CD4-positive, CD25-positive, alpha-beta regulatory T cell (primary cell): ENCODE measurements at regions not wholly inside any gene's neighbourhood (a gene's known extent, or its start where the extent isn't known, plus 50 kb on each side); places are given as distances from the start of the nearest gene placed in this dataset.

Experiments used
- ATAC-seq, 2 donors: fragments of 150-1000 bp; cut with Tn5 transposase; one replicate each; pipeline ENCODE4 v1.10.0; 2021; ENCODE audit warnings: low read depth in 2 of 2, moderate number of reproducible peaks in 2 of 2, moderate library complexity in 1 of 2
- DNase-seq, 3 donors: peaks; one replicate each; pipeline versions ENCODE4 v3.0.0 to v3.0.0-alpha.2; 2012 to 2022; ENCODE audit warnings: mixed read lengths in 1 of 3
- H3K27ac ChIP-seq: one replicate; pipeline ENCODE4 v1.7.0; 2013; ENCODE audit warnings: mild to moderate bottlenecking, low read length; ENCODE audit not compliant: insufficient read depth, poor library complexity, severe bottlenecking
- H3K27me3 ChIP-seq: one replicate; pipeline ENCODE4 v1.7.0; 2013; ENCODE audit warnings: low read length; ENCODE audit not compliant: control insufficient read depth, insufficient read depth
- H3K36me3 ChIP-seq: one replicate; pipeline ENCODE4 v1.7.0; 2013; ENCODE audit warnings: mild to moderate bottlenecking, low read length, moderate library complexity; ENCODE audit not compliant: control insufficient read depth, insufficient read depth
- H3K4me1 ChIP-seq: 2 replicates; pipeline ENCODE4 v1.7.0; 2013; ENCODE audit warnings: mild to moderate bottlenecking, low read length; ENCODE audit not compliant: insufficient read depth, control insufficient read depth, poor library complexity, severe bottlenecking
- H3K4me3 ChIP-seq: one replicate; pipeline ENCODE4 v1.7.0; 2013; ENCODE audit warnings: low read depth, mild to moderate bottlenecking, low read length, moderate library complexity
- H3K9me3 ChIP-seq, 2 experiments: 1 replicate in 1 of 2; 2 replicates in 1 of 2; pipeline ENCODE4 v1.7.0; 2013; ENCODE audit warnings: low read length in 2 of 2, mild to moderate bottlenecking in 1 of 2, moderate library complexity in 1 of 2; ENCODE audit not compliant: control insufficient read depth in 2 of 2
- H3K27ac Mint-ChIP-seq, 3 donors: one replicate each; pipeline ENCODE4 v1.8.0; 2020 to 2022; ENCODE audit warnings: mild to moderate bottlenecking in 3 of 3, mixed read lengths in 3 of 3, moderate library complexity in 2 of 3
- H3K27me3 Mint-ChIP-seq: one replicate; pipeline ENCODE4 v1.8.0; 2022; ENCODE audit warnings: mild to moderate bottlenecking, mixed read lengths
- H3K36me3 Mint-ChIP-seq: one replicate; pipeline ENCODE4 v1.8.0; 2020; ENCODE audit warnings: mixed read lengths
- H3K4me1 Mint-ChIP-seq, 4 donors: one replicate each; pipeline ENCODE4 v1.8.0; 2020 to 2022; ENCODE audit warnings: mixed read lengths in 4 of 4, mild to moderate bottlenecking in 1 of 4
- H3K4me3 Mint-ChIP-seq, 4 donors: one replicate each; pipeline ENCODE4 v1.8.0; 2020 to 2022; ENCODE audit warnings: mild to moderate bottlenecking in 4 of 4, mixed read lengths in 4 of 4, moderate library complexity in 3 of 4
- H3K9me3 Mint-ChIP-seq, 7 donors: one replicate each; pipeline ENCODE4 v1.8.0; 2020 to 2022; ENCODE audit warnings: mixed read lengths in 7 of 7, mild to moderate bottlenecking in 3 of 7, moderate library complexity in 2 of 7

- H3K9me3 Mint-ChIP-seq, result peaks cover 0 to 6% (median 0%) of the 10 kb centered on the region in 7 donors
- no peaks in the 10 kb centered on the region for H3K9me3 ChIP-seq
Measured at GRCh38 chr9:18173923-18174322, 300.0 kb upstream of the ADAMTSL1 start.

GRCh38 chr9:18182636-18183035 lies 291.3 kb upstream of the ADAMTSL1 start:
- no peaks in the 10 kb centered on the region for H3K36me3 ChIP-seq
- no peaks in the 10 kb centered on the region for H3K4me1 Mint-ChIP-seq
- H3K27ac ChIP-seq, result no peak overlapping the region
- no peak overlapping the region for H3K4me3 ChIP-seq
- H3K9me3 ChIP-seq, result no peaks in the 10 kb centered on the region
- no peak overlapping the region for H3K27ac Mint-ChIP-seq
- no peaks in the 10 kb centered on the region for H3K4me1 ChIP-seq
- DNase-seq, result no peak
- ATAC-seq, result no peak
- H3K9me3 Mint-ChIP-seq, result peaks cover 0 to 9% (median 1%) of the 10 kb centered on the region in 7 donors
- no peaks in the 10 kb centered on the region for H3K27me3 ChIP-seq
- no peak overlapping the region for H3K4me3 Mint-ChIP-seq
- H3K36me3 Mint-ChIP-seq, result no peaks in the 10 kb centered on the region
- H3K27me3 Mint-ChIP-seq, result no peaks in the 10 kb centered on the region

More at GRCh38 chr9:18173923-18174322, 300.0 kb upstream of the ADAMTSL1 start:
- ATAC-seq (no peak), DNase-seq (no peak)
- Mint-ChIP-seq H3K36me3 (no peaks in the 10 kb centered on the region), H3K4me3 (no peak overlapping the region), H3K27me3 (no peaks in the 10 kb centered on the region), H3K4me1 (no peaks in the 10 kb centered on the region), H3K27ac (no peak overlapping the region)
- no peaks in the 10 kb centered on the region for H3K27me3 ChIP-seq
- no peaks in the 10 kb centered on the region for H3K4me1 ChIP-seq
- H3K27ac ChIP-seq, result no peak overlapping the region
- no peaks in the 10 kb centered on the region for H3K36me3 ChIP-seq
- H3K4me3 ChIP-seq, result no peak overlapping the region

GRCh38 chr9:18183974-18184373 lies 290.0 kb upstream of the ADAMTSL1 start:
- H3K36me3 Mint-ChIP-seq, result no peaks in the 10 kb centered on the region

GRCh38 chr9:18184401-18184800 lies 289.6 kb upstream of the ADAMTSL1 start:
- no peaks in the 10 kb centered on the region for H3K36me3 ChIP-seq
- no peak for ATAC-seq

More at GRCh38 chr9:18183974-18184373, 290.0 kb upstream of the ADAMTSL1 start:
- H3K4me3 Mint-ChIP-seq, result no peak overlapping the region
- Histone ChIP-seq H3K27ac (no peak overlapping the region), H3K9me3 (no peaks in the 10 kb centered on the region), H3K4me1 (no peaks in the 10 kb centered on the region), H3K36me3 (no peaks in the 10 kb centered on the region), H3K4me3 (no peak overlapping the region), H3K27me3 (no peaks in the 10 kb centered on the region)
- no peaks in the 10 kb centered on the region for H3K27me3 Mint-ChIP-seq
- no peak overlapping the region for H3K27ac Mint-ChIP-seq
- no peaks in the 10 kb centered on the region for H3K4me1 Mint-ChIP-seq
- no peak for ATAC-seq
- DNase-seq, result no peak
- peaks cover 0 to 9% (median 0%) of the 10 kb centered on the region in 7 donors for H3K9me3 Mint-ChIP-seq

GRCh38 chr9:18185196-18185595 lies 288.8 kb upstream of the ADAMTSL1 start:
- no peak overlapping the region for H3K27ac ChIP-seq
- ATAC-seq (no peak), DNase-seq (no peak)
- no peaks in the 10 kb centered on the region for H3K36me3 Mint-ChIP-seq
- H3K4me1 ChIP-seq, result no peaks in the 10 kb centered on the region
- no peak overlapping the region for H3K4me3 ChIP-seq
- H3K4me1 Mint-ChIP-seq, result no peaks in the 10 kb centered on the region
- no peak overlapping the region for H3K4me3 Mint-ChIP-seq
- peaks cover 0 to 6% (median 0%) of the 10 kb centered on the region in 7 donors for H3K9me3 Mint-ChIP-seq
- no peaks in the 10 kb centered on the region for H3K9me3 ChIP-seq
- H3K27me3 Mint-ChIP-seq, result no peaks in the 10 kb centered on the region
- no peaks in the 10 kb centered on the region for H3K27me3 ChIP-seq
- no peaks in the 10 kb centered on the region for H3K36me3 ChIP-seq
- H3K27ac Mint-ChIP-seq, result no peak overlapping the region

More at GRCh38 chr9:18184401-18184800, 289.6 kb upstream of the ADAMTSL1 start:
- H3K4me3 ChIP-seq, result no peak overlapping the region
- no peaks in the 10 kb centered on the region for H3K9me3 ChIP-seq
- H3K4me1 Mint-ChIP-seq, result no peaks in the 10 kb centered on the region
- no peak overlapping the region for H3K27ac Mint-ChIP-seq
- peaks cover 0 to 7% (median 0%) of the 10 kb centered on the region in 7 donors for H3K9me3 Mint-ChIP-seq
- H3K27me3 ChIP-seq, result no peaks in the 10 kb centered on the region
- no peak overlapping the region for H3K27ac ChIP-seq
- no peak overlapping the region for H3K4me3 Mint-ChIP-seq
- H3K4me1 ChIP-seq, result no peaks in the 10 kb centered on the region
- no peak for DNase-seq
- H3K27me3 Mint-ChIP-seq, result no peaks in the 10 kb centered on the region
- no peaks in the 10 kb centered on the region for H3K36me3 Mint-ChIP-seq

GRCh38 chr9:18188971-18189370 lies 285.0 kb upstream of the ADAMTSL1 start:
- H3K27ac ChIP-seq, result no peak overlapping the region
- no peaks in the 10 kb centered on the region for H3K27me3 ChIP-seq
- H3K36me3 ChIP-seq, result no peaks in the 10 kb centered on the region
- Mint-ChIP-seq H3K27ac (no peak overlapping the region), H3K4me1 (no peaks in the 10 kb centered on the region), H3K9me3 (peaks cover 0 to 4% (median 0%) of the 10 kb centered on the region in 7 donors), H3K36me3 (no peaks in the 10 kb centered on the region), H3K27me3 (no peaks in the 10 kb centered on the region), H3K4me3 (no peak overlapping the region)
- H3K4me3 ChIP-seq, result no peak overlapping the region
- H3K4me1 ChIP-seq, result no peaks in the 10 kb centered on the region
- ATAC-seq (no peak), DNase-seq (no peak)
- H3K9me3 ChIP-seq, result no peaks in the 10 kb centered on the region

- DNase-seq (no peak), ATAC-seq (no peak)
- H3K27ac ChIP-seq, result no peak overlapping the region
- no peaks in the 10 kb centered on the region for H3K4me1 ChIP-seq
- no peak overlapping the region for H3K4me3 ChIP-seq
- H3K9me3 ChIP-seq, result no peaks in the 10 kb centered on the region
- H3K27ac Mint-ChIP-seq, result no peak overlapping the region
- no peaks in the 10 kb centered on the region for H3K36me3 ChIP-seq
- H3K27me3 Mint-ChIP-seq, result no peaks in the 10 kb centered on the region
- no peaks in the 10 kb centered on the region for H3K27me3 ChIP-seq
- H3K4me3 Mint-ChIP-seq, result no peak overlapping the region
- H3K9me3 Mint-ChIP-seq, result peaks cover 0 to 4% (median 0%) of the 10 kb centered on the region in 7 donors
- no peaks in the 10 kb centered on the region for H3K36me3 Mint-ChIP-seq
- no peaks in the 10 kb centered on the region for H3K4me1 Mint-ChIP-seq
Measured at GRCh38 chr9:18189871-18190670, 283.9 kb upstream of the ADAMTSL1 start.
